NCI-H2227 (cell line): ENCODE measurements at regions not wholly inside any gene's neighbourhood (a gene's known extent, or its start where the extent isn't known, plus 50 kb on each side); places are given as distances from the start of the nearest gene placed in this dataset.

ENCODE experiments used
- DNase-seq: peaks from one replicate; lab custom pipeline; 2025; ENCODE audit not compliant: unreplicated experiment; lab: John Stamatoyannopoulos, UW

DNA sequence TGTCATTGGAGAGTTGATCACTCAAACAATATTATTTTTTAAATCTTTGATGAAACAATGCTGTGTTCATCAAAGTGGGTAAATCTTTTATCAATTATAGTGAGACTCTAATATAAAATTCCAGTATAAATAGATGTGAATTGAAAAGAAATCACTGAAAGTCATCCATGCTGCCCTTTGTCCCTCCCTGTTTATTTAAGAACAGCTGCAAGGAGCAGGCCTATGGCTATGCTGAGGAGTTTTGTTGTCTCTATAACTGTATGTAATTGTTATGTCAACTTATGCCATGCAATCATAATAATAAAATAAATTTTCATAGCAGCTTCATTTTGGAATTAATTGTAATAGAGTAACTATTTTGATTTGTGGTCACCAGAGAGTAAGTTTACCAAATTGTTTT is 1272.4 kb upstream of the ADGRL4 start:
- no peak for DNase-seq

DNA sequence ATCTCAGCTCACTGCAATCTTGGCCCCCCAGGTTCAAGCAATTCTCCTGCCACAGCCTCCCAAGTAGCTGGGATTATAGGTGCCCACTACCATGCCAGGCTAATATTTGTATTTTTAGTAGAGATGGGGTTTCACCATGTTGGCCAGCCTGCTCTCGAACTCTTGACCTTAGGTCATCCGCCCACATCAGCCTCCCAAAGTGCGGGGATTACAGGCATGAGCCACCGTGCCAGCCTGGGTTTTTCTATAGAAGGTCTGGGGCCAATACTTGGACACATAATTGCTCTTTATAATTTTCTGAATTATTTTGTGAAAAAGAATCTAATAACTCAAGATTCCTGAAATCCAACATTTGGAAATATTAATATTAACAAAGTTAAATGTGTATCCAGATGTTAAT is 1267.7 kb upstream of the ADGRL4 start:
- no peak for DNase-seq

GRCh38 chr1:80272495-80272894 is 1266.0 kb upstream of the ADGRL4 start:
- no peak for DNase-seq

- DNase-seq: no peak
These were observed 1252.1 kb upstream of the ADGRL4 start for GRCh38 chr1:80258659-80259058.

DNA sequence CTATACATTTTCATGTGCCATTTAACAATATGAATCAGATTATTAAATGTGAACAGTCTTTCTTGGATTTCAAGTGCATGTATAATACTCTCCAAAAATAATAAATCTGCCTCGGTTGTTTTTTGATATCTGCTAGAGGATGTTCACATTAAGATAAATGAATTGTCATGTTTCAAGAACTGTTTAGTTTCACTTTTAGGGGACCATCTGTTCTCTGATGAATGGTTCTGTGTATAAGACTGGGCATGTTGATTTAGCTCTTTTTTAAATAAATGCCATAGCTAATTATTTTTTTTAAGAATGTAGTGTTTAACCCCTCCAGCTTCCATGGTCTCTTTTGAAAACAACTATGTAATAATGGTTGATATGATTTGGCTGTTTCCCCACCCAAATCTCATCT is 1245.1 kb upstream of the ADGRL4 start:
- no peak for DNase-seq

DNA sequence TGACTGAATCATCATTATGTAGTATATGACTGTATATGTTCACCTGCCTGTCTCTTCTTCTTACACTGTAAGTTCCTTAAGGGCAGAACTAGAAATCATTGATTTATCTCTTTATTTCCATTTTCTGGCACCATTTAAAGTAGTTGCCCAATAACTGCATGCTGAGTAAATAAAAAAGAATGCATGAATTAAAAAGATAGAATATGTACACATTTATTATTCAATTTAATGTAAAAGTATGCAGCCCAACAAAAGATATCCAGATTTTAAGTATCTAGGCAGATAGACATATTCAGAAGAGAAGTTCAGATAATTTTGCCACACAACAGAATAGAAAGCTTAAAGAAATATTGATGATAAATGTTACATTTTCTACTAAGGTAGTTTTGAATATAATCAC is 1244.6 kb upstream of the ADGRL4 start:
- no peak for DNase-seq

- DNase-seq: no peak
These were observed 1244.1 kb upstream of the ADGRL4 start for GRCh38 chr1:80250573-80251168.

DNA sequence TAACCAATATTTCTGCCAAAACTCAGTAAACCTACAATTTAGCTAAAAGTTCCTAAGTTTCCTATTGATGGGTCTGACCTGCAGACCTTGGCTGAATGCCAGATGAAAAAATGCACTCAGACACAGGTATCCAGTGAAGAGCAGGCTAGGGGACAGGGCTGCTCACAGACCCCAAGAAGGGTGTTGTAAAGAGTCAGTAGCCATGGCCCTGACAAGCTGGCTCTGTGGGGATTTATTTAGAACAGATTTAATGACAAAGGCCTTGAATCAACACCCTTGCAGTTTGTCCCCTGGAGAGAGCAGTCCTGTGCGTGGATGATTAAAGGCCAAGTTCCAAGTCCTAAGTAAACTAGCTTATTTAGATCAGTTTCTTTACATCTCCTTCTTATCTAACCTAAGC is 1243.2 kb upstream of the ADGRL4 start:
- DNase-seq: no peak

DNA sequence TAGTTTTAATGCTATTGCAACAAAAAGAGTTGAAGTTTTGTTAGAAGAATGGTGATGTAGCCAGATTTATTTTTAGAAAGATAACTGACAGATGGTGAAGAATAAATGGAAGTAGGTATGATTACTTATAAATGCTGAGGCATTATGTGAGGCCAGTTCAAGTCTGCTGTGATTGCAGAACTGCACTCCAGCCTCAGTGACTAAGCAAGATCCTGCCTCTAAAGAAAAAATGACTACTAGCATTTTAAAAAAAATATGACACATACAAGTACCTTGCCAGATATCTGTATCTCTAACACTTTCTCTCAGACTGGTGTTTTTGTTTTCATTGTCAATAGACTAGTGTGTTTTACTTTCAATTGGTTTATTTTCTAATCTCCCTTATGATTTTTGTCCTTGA is 1242.4 kb upstream of the ADGRL4 start:
- no peak for DNase-seq

- no peak for DNase-seq
These were observed 1239.3 kb upstream of the ADGRL4 start for GRCh38 chr1:80245813-80246212.

DNA sequence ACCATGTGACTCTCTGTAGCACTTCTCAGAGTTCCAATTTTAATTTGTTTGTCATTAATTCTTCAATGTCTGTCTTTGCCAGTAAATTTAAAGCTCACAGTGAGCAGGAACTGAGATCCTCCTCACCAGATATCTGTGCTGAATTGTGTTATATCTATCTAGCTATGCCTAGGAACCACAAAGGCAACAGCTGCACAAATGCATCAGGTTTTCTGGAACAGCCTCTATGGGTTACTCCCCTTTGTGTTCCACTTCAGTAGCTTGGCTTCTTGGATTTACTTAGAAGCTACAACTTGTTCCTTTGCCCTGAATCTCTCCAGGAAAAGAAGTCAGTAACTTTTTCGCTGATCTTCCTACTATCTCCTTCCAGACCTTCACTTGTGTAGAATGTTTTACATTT is 1237.8 kb upstream of the ADGRL4 start:
- no peak for DNase-seq

DNA sequence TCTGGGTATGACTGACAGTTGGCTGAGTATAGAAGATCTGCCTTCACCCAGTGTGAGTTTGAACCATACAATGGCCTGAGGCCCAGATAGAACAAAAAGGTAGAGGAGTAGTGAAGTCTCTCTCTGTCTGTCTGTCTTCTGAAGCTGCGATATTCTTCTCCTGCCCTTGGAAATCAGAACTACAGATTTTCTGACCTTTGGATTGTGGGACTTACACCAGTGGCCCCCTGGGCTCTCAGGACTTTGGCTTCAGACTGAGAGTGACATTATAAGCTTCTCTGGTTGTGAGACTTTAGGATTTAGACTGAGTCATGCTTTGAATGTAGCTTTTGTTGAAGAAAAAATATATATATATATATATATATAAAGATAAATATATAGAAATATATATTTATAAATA is 1235.0 kb upstream of the ADGRL4 start:
- no peak for DNase-seq

DNA sequence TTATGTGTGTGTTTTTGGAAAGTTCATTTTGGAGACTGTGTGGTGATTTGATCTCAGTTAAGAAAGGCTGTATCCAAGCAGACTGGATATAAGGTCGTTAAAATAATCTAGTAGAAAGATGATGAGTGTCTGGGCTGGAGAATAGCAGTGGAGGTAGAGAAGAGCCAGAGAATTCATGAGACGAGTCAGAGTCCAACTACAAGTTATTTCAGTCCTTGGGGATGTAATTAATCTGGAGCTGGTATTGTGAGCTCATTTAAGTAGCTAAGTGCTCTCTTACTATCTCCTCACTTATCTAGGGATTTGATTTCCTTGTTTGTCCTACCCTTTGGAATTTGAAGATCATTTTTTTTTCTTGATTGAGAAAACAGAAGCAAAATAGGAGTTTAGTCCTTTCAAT is 1219.0 kb upstream of the ADGRL4 start:
- DNase-seq: no peak

GRCh38 chr1:80221319-80221718 is 1214.8 kb upstream of the ADGRL4 start:
- no peak for DNase-seq

DNA sequence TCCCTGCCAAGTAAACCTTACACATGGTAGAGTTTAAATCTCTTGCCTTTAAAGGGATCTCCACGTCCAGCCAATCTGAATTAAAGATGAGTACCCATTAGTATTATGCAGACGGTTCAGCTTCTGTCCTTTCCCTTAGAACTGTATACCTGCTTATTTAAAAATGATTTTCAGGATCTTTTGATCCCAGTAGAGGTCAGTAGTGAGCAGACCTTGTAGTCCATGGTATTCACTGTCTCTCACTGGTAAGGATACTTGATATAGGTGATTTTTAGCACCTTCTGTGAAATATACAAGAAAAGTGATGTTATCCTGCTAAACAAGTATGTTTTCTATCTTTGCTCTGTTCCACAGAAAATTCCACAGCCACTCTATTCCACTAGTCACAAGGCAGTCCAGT is 1211.6 kb upstream of the ADGRL4 start:
- no peak for DNase-seq

DNA sequence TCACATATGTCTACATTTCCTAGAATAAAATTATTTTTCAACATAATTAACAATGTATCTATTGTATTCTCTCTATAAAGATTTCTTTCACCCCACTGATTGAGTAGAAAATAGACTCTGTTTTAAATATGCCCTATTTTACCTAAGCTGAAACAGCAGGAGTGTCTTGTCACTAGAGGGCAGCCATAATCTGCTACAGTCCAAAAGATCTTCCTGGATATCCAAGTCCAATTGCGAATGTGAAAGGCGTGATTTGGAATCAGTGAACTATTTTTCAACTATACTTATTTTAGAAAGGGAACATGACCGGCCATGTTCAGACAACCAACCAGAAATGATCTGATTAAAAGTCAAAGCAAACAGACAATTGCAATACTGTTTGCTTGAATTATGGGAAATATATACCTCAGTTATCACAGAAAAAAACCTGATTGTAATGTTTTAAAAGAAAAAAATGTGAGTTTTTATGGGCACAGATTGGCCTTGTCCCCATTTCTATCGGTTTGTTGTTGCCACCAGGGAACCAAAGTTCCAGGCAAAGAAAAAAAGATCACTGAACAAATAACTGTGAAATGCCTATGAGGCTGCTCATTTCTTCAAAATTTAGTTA is 1211.0 kb upstream of the ADGRL4 start:
- DNase-seq: no peak

DNA sequence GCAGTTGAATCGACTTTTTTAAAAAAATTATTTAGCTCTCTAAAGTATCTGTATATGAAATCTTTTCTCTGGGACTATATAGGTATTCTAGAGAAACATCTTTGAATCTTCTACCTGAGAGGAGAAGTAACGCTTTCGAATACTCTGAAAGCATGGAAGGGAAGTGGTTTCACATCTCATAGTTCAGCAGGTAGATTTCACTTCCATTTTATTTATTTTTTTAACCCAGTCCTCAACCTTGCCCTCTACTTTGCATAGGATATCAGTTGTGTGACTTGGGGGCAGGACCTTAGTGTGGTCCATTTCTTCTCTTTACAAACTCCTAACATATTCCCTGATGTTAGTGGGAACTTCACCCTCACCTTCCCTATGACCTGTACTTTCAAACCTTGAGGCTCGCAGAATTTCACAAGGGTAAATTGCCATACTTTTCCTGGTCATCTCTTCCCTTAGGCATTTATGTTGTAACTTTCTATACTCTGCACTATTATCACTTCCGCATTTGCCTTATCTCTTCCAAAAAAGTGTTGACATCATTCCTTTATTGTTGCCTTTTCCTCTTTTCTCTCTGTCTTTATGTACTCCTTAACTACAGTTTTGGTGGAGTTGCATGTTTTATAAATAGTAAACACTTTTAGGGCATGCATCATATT is 1208.5 kb upstream of the ADGRL4 start:
- DNase-seq: no peak

- no peak for DNase-seq
These were observed 1206.4 kb upstream of the ADGRL4 start for GRCh38 chr1:80212948-80213347.

DNA sequence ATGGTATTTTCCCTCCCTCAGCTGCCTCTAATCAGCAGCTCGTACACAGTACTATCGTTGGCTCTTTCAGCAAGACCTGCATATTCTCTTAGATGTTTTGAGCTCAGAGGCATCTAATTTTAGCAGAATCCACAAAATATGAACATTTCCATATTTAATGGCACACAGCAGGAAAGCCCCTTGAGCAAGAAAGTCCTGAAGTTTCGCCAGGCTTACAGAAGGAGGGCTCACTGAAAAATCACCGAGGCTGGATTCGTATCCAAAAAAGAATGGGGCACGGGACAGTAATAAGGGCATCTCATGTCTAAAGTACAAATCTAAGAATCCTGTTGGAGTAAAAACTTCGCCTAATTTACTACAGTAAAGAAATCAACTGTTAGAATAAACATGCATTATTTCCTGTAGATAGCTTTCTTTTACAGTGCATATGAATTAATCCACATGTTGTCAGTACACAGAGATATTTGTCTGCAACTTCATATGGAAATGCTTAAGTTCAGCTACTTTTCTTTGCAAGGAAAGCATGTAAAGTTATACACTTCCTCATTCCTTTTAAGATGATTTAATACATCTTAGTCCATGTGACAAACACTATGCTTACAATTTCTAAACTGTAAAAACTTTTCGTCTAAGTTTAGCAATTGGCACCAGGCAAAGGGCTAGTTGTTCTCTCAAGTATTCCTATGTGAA is 1205.3 kb upstream of the ADGRL4 start:
- no peak for DNase-seq

DNA sequence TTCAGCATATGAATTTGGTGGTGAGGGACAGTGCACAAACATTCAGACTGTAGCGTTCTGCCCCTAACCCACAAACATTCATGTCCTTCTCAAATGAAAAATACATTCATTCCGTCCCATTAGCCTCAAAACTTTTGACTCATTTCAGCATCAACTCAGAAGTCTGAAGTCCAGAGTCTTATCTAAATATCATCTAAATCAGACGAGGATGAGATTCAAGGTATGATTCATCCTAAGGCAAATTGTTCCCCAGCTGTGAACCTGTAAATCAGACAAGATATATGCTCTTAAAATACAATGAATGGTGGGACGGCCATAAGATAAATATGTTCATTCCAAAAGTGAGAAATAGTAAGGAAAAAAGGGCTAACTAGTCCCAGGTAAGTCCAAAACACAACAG is 1195.6 kb upstream of the ADGRL4 start:
- DNase-seq: no peak

- DNase-seq: no peak
These were observed 1187.7 kb upstream of the ADGRL4 start for GRCh38 chr1:80194221-80194620.

DNA sequence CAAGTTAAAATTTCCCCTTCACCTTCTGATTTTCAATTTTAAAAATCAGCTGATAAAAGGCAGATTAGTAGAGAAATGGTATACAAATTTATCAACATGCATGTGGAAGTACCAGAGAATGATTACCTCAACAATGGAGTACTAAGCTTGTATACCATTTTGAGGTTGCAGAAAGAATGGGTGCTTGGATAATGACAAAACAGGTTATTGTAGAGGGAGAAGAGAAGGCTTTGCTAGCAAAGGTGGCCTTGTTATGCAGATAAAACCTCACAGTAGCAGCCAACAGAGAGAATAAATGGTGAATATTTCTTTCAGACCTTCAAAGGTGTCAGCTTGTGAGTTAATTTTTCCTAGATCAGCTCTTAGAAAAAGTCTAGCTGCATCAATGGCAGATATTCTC is 1174.9 kb upstream of the ADGRL4 start:
- no peak for DNase-seq
